IMR-90 (cell line): ENCODE measurements at regions not wholly inside any gene's neighbourhood (a gene's known extent, or its start where the extent isn't known, plus 50 kb on each side); places are given as distances from the start of the nearest gene placed in this dataset.

Experiments used
- ATAC-seq: fragments of 200-7000 bp; cut with Tn5 transposase; 2 replicates; pipeline ENCODE4 v1.9.1; 2020; ENCODE audit warnings: low read depth, mild to moderate bottlenecking, moderate library complexity
- BruUV-seq: library from RNA; stranded (reverse); fragments of 400-500 nt; replicated peaks from 2 replicates; lab custom pipeline; 2021; lab: Mats Ljungman, UMichigan
- CTCF ChIA-PET: fragments of 300-600 bp; formaldehyde crosslinking; extraction: SDS; loops from one replicate; lab custom pipeline; 2021; ENCODE audit warnings: antibody characterized with exemption; lab: Yijun Ruan, JAX
- POLR2A ChIA-PET: fragments of 300-600 bp; sonication (Branson Sonifier 250); formaldehyde crosslinking; loops from one replicate; lab custom pipeline; 2022; ENCODE audit warnings: antibody characterized with exemption; ENCODE audit not compliant: unreplicated experiment; lab: Charles Lee
- DNase-seq: peaks from one replicate; pipeline ENCODE4 v3.0.0; 2013
- H2AFZ ChIP-seq: replicated peaks from 2 replicates; pipeline ENCODE3; 2013; ENCODE audit warnings: low read length, mild to moderate bottlenecking; ENCODE audit not compliant: poor library complexity
- H2AK5ac ChIP-seq: 2 replicates; pipeline ENCODE4 v1.6.1; 2013; ENCODE audit warnings: low read depth, low read length, inconsistent platforms
- H2AK9ac ChIP-seq: replicated peaks from 2 replicates; pipeline ENCODE3; 2013; ENCODE audit warnings: mild to moderate bottlenecking, low read depth, low read length, moderate library complexity; ENCODE audit not compliant: poor library complexity
- H2BK120ac ChIP-seq: 2 replicates; pipeline ENCODE4 v1.6.1; 2013; ENCODE audit warnings: low read depth, low read length, inconsistent platforms
- H2BK15ac ChIP-seq: 3 replicates; pipeline ENCODE4 v1.6.1; 2013; ENCODE audit warnings: low read depth, low read length, inconsistent platforms
- H2BK20ac ChIP-seq: 2 replicates; pipeline ENCODE4 v1.6.1; 2013; ENCODE audit warnings: low read depth, mild to moderate bottlenecking, inconsistent platforms, low read length, moderate library complexity
- H2BK5ac ChIP-seq: 2 replicates; pipeline ENCODE4 v1.6.1; 2013; ENCODE audit warnings: mild to moderate bottlenecking, low read depth, low read length, inconsistent platforms; ENCODE audit not compliant: poor library complexity, severe bottlenecking
- H3K14ac ChIP-seq: replicated peaks from 2 replicates; pipeline ENCODE4 v1.6.1; 2013; ENCODE audit warnings: low read depth, low read length, inconsistent platforms
- H3K18ac ChIP-seq: 2 replicates; pipeline ENCODE4 v1.6.1; 2013; ENCODE audit warnings: low read depth, low read length, control low read depth
- H3K23ac ChIP-seq: 2 replicates; pipeline ENCODE4 v1.6.1; 2013; ENCODE audit warnings: low read depth, low read length, inconsistent platforms
- H3K27ac ChIP-seq: 2 replicates; pipeline ENCODE4 v1.5.1; 2013; ENCODE audit warnings: mild to moderate bottlenecking, control low read depth, low read length; ENCODE audit not compliant: insufficient read depth
- H3K27me3 ChIP-seq: 2 replicates; pipeline ENCODE4 v1.6.1; 2013; ENCODE audit warnings: low read length; ENCODE audit not compliant: control insufficient read depth, insufficient read depth
- H3K36me3 ChIP-seq: 2 replicates; pipeline ENCODE4 v1.6.1; 2013; ENCODE audit warnings: low read length, mixed read lengths; ENCODE audit not compliant: control insufficient read depth, insufficient read depth
- H3K4ac ChIP-seq: 2 replicates; pipeline ENCODE4 v1.6.1; 2013; ENCODE audit warnings: low read depth, low read length, inconsistent platforms
- H3K4me1 ChIP-seq: 2 replicates; pipeline ENCODE4 v1.6.1; 2013; ENCODE audit warnings: low read length, mixed read lengths; ENCODE audit not compliant: control insufficient read depth, insufficient read depth
- H3K4me2 ChIP-seq: 2 replicates; pipeline ENCODE4 v1.6.1; 2013; ENCODE audit warnings: low read depth, mild to moderate bottlenecking, control low read depth, low read length, moderate library complexity
- H3K4me3 ChIP-seq: 2 replicates; pipeline ENCODE4 v1.5.1; 2013; ENCODE audit warnings: low read depth, mild to moderate bottlenecking, control low read depth, low read length, moderate library complexity; ENCODE audit not compliant: insufficient read depth
- H3K56ac ChIP-seq: 2 replicates; pipeline ENCODE4 v1.6.1; 2013; ENCODE audit warnings: low read length, inconsistent platforms; ENCODE audit not compliant: insufficient read depth; ENCODE audit errors: extremely low read depth
- H3K79me1 ChIP-seq, 2 experiments: 2 replicates each; pipeline ENCODE4 v1.6.1; 2013; ENCODE audit warnings: low read length in 2 of 2, inconsistent platforms in 1 of 2, low read depth in 1 of 2
- H3K9ac ChIP-seq: 2 replicates; pipeline ENCODE4 v1.6.1; 2013; ENCODE audit warnings: low read depth, low read length, control low read depth
- H3K9me1 ChIP-seq: 2 replicates; pipeline ENCODE4 v1.6.1; 2013; ENCODE audit warnings: low read length, inconsistent platforms; ENCODE audit not compliant: insufficient read depth
- H3K9me3 ChIP-seq: 2 replicates; pipeline ENCODE4 v1.6.1; 2013; ENCODE audit warnings: low read length; ENCODE audit not compliant: control insufficient read depth, insufficient read depth
- H4K20me1 ChIP-seq: 2 replicates; pipeline ENCODE4 v1.6.1; 2013; ENCODE audit warnings: low read length, inconsistent platforms; ENCODE audit not compliant: insufficient read depth
- H4K5ac ChIP-seq: 2 replicates; pipeline ENCODE4 v1.6.1; 2013; ENCODE audit warnings: mild to moderate bottlenecking, low read depth, low read length, control low read depth
- H4K8ac ChIP-seq, 2 experiments: 2 replicates each; pipeline ENCODE4 v1.6.1; 2013; ENCODE audit warnings: low read depth in 2 of 2, low read length in 2 of 2, control low read depth in 1 of 2, inconsistent platforms in 1 of 2
- H4K91ac ChIP-seq: 2 replicates; pipeline ENCODE4 v1.6.1; 2013; ENCODE audit warnings: low read depth, low read length, inconsistent platforms; ENCODE audit not compliant: insufficient read depth
- BHLHE40 ChIP-seq: fragments of 150-350 bp; IDR thresholded peaks from 2 replicates; pipeline ENCODE4 v1.6.1; 2016; ENCODE audit warnings: mild to moderate bottlenecking, low read depth, low read length
- CEBPB ChIP-seq: IDR thresholded peaks from 2 replicates; pipeline ENCODE4 v1.6.1; 2012; ENCODE audit warnings: low read depth, low read length, improper control_type of control experiment
- CHD1 ChIP-seq: IDR thresholded peaks from 2 replicates; pipeline ENCODE4 v1.6.1; 2012; ENCODE audit warnings: low read depth, low read length, improper control_type of control experiment
- ELK1 ChIP-seq: fragments of 150-350 bp; IDR thresholded peaks from 2 replicates; pipeline ENCODE4 v1.6.1; 2016; ENCODE audit warnings: low read depth, mild to moderate bottlenecking, low read length, moderate library complexity, borderline replicate concordance
- FOS ChIP-seq: fragments of 150-350 bp; IDR thresholded peaks from 2 replicates; pipeline ENCODE4 v1.6.1; 2016; ENCODE audit warnings: low read depth, low read length
- MAFK ChIP-seq: IDR thresholded peaks from 2 replicates; pipeline ENCODE4 v1.6.1; 2012; ENCODE audit warnings: low read depth, low read length, improper control_type of control experiment
- MAZ ChIP-seq: IDR thresholded peaks from 2 replicates; pipeline ENCODE4 v1.6.1; 2012; ENCODE audit warnings: low read depth, mild to moderate bottlenecking, low read length, improper control_type of control experiment, moderate library complexity, borderline replicate concordance
- MXI1 ChIP-seq: IDR thresholded peaks from 2 replicates; pipeline ENCODE4 v1.6.1; 2012; ENCODE audit warnings: low read depth, mild to moderate bottlenecking, low read length, moderate library complexity, borderline replicate concordance
- NFE2L2 ChIP-seq: fragments of 150-350 bp; IDR thresholded peaks from 2 replicates; pipeline ENCODE4 v1.6.1; 2016; ENCODE audit warnings: low read depth, mild to moderate bottlenecking, low read length
- POLR2A ChIP-seq: IDR thresholded peaks from 2 replicates; pipeline ENCODE4 v1.6.1; 2012; ENCODE audit warnings: mild to moderate bottlenecking, low read depth, low read length
- RCOR1 ChIP-seq: IDR thresholded peaks from 2 replicates; pipeline ENCODE4 v1.6.1; 2012; ENCODE audit warnings: mild to moderate bottlenecking, low read length, improper control_type of control experiment; ENCODE audit not compliant: insufficient replicate concordance
- RFX5 ChIP-seq: IDR thresholded peaks from 2 replicates; pipeline ENCODE4 v1.8.0; 2012; ENCODE audit warnings: low read depth, mild to moderate bottlenecking, low read length, moderate library complexity
- SMC3 ChIP-seq: fragments of 150-350 bp; IDR thresholded peaks from 2 replicates; pipeline ENCODE4 v1.6.1; 2016; ENCODE audit warnings: low read depth, mild to moderate bottlenecking, antibody characterized with exemption, low read length, moderate library complexity
- USF2 ChIP-seq: fragments of 150-350 bp; IDR thresholded peaks from 2 replicates; pipeline ENCODE4 v1.6.1; 2017; ENCODE audit warnings: mild to moderate bottlenecking, antibody characterized with exemption, low read length, low read depth
- WGBS, 2 experiments: methylation state at CpG; one replicate each; pipeline versions ENCODE4 v1.1.5 to v1.1.7; 2013; ENCODE audit warnings: missing lambda C conversion rate in 2 of 2; ENCODE audit not compliant: insufficient read length in 1 of 2; ENCODE audit errors: extremely low coverage in 2 of 2; 5-methylcytosine and 5-hydroxymethylcytosine counted together
- dilution Hi-C: fragments of 300-500 bp; cut with HindIII; formaldehyde crosslinking; loops from one replicate; pipeline ENCODE4 v1.14.3; 2018; ENCODE audit warnings: low sequenced_read_pairs; ENCODE audit not compliant: unreplicated experiment
- in situ Hi-C: fragments of 300-500 bp; cut with MboI; formaldehyde crosslinking; loops from 3 replicates; pipeline ENCODE4 v1.14.3; 2019; ENCODE audit warnings: low sequenced_read_pairs, inconsistent platforms, mixed read lengths
- intact Hi-C: fragments of 100-400 bp; cut with micrococcal nuclease; formaldehyde crosslinking; loops from 2 replicates; pipeline ENCODE4 v1.10.0; 2022
- TF ChIP-seq, protein P1 (sequence below): conservative IDR thresholded peaks from 2 replicates; pipeline ENCODE4 v1.5.1; 2012; ENCODE audit warnings: mild to moderate bottlenecking, low read depth, low read length, improper control_type of control experiment

- H2AK9ac ChIP-seq = no peak overlapping the region
- TF ChIP-seq RCOR1 = no peak
- no peak for TF ChIP-seq MXI1
- no peak for TF ChIP-seq MAFK
- no peak for TF ChIP-seq SMC3
- no peak for TF ChIP-seq FOS
- TF ChIP-seq, protein P1, sequence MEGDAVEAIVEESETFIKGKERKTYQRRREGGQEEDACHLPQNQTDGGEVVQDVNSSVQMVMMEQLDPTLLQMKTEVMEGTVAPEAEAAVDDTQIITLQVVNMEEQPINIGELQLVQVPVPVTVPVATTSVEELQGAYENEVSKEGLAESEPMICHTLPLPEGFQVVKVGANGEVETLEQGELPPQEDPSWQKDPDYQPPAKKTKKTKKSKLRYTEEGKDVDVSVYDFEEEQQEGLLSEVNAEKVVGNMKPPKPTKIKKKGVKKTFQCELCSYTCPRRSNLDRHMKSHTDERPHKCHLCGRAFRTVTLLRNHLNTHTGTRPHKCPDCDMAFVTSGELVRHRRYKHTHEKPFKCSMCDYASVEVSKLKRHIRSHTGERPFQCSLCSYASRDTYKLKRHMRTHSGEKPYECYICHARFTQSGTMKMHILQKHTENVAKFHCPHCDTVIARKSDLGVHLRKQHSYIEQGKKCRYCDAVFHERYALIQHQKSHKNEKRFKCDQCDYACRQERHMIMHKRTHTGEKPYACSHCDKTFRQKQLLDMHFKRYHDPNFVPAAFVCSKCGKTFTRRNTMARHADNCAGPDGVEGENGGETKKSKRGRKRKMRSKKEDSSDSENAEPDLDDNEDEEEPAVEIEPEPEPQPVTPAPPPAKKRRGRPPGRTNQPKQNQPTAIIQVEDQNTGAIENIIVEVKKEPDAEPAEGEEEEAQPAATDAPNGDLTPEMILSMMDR = no peak
- no peak for TF ChIP-seq ELK1
- TF ChIP-seq RFX5 = no peak
- TF ChIP-seq CHD1 = no peak
- no peak for TF ChIP-seq CEBPB
- no peak for TF ChIP-seq NFE2L2
- no peak for TF ChIP-seq USF2
- TF ChIP-seq POLR2A = no peak
- TF ChIP-seq MAZ = no peak
- no peak for TF ChIP-seq BHLHE40
- H3K56ac ChIP-seq = no peak overlapping the region
- DNase-seq (no peak), ATAC-seq (no peak)
- no peaks in the 10 kb centered on the region for H3K36me3 ChIP-seq
- H4K91ac ChIP-seq = no peak overlapping the region
- no peaks in the 10 kb centered on the region for H3K9me3 ChIP-seq
- H2BK120ac ChIP-seq = no peak overlapping the region
- BruUV-seq = no TSS peak
- intact Hi-C loops = no loop called here
- H3K27me3 ChIP-seq = no peaks in the 10 kb centered on the region
- no peak overlapping the region for H3K4me3 ChIP-seq
- POLR2A ChIA-PET = no interaction called here
- no peak overlapping the region for H4K5ac ChIP-seq
- CTCF ChIA-PET = no interaction called here
- no peak overlapping the region for H2BK5ac ChIP-seq
- H2AK5ac ChIP-seq = no peak overlapping the region
- H3K9ac ChIP-seq = no peak overlapping the region
- in situ Hi-C loops = no loop called here
- no CpG with 5 or more reads among the region's 7 CpGs for WGBS, 2 experiments
- no peak overlapping the region for H3K18ac ChIP-seq
- no peak overlapping the region for H3K4ac ChIP-seq
- H3K23ac ChIP-seq = no peak overlapping the region
- H3K27ac ChIP-seq = no peak overlapping the region
- no peak overlapping the region for H4K8ac ChIP-seq
- H4K20me1 ChIP-seq = no peaks in the 10 kb centered on the region
- no peaks in the 10 kb centered on the region for H3K9me1 ChIP-seq
- no peak overlapping the region for H2BK20ac ChIP-seq
- H3K4me2 ChIP-seq = no peak overlapping the region
- no peaks in the 10 kb centered on the region for H3K4me1 ChIP-seq
- H2AFZ ChIP-seq = no peak overlapping the region
- H2BK15ac ChIP-seq = no peak overlapping the region
- H3K14ac ChIP-seq = no peak overlapping the region
- H3K79me1 ChIP-seq = no peaks in the 10 kb centered on the region
- dilution Hi-C loops = no loop called here
Observed at GRCh38 chr16:54436346-54436745, 149.8 kb upstream of the IRX3 start.
